ENCODE measurements at regions not wholly inside any gene's neighbourhood (a gene's known extent, or its start where the extent isn't known, plus 50 kb on each side); places are given as distances from the start of the nearest gene placed in this dataset.

GRCh38 chr19:34120141-34120540, 52.2 kb upstream of the LSM14A start:
- DNase-seq, result no peak

- peak; percentile 61 for DNase-seq
Measured at GRCh38 chr19:34120846-34121639, 51.3 kb upstream of the LSM14A start.

Measured in activated T-cell treated with anti-CD3 and anti-CD28 coated beads, Interleukin-2, amount 50 U/mL, for 1 hour (primary cell).